ENCODE measurements at regions not wholly inside any gene's neighbourhood (a gene's known extent, or its start where the extent isn't known, plus 50 kb on each side); places are given as distances from the start of the nearest gene placed in this dataset.

GRCh38 chr13:73661687-73662425 is 472.3 kb downstream of the KLF12 start:
- TF ChIP-seq CTCF (IDR thresholded peaks at IDR 0.05) = no peak
- TF ChIP-seq POLR2A (IDR thresholded peaks at IDR 0.05) = no peak
